Nucleus accumbens (tissue), 56 donors: ENCODE measurements at regions not wholly inside any gene's neighbourhood (a gene's known extent, or its start where the extent isn't known, plus 50 kb on each side); places are given as distances from the start of the nearest gene placed in this dataset.
A peak's percentile ranks its signal among the peaks of the same experiment; 100 is the strongest.
"Not testable (repeated sequence)": the region's sequence is repeated elsewhere in the genome, so short reads cannot be mapped to it uniquely, and the experiment has no call there.

Experiments
- DNase-seq, 56 donors: peaks; one replicate each; lab custom pipeline; 2025; lab: John Stamatoyannopoulos, UW

GRCh38 chr11:122405547-122406341 is 249.8 kb upstream of the UBASH3B start:
- DNase-seq, result no peak

GRCh38 chr11:122404571-122404970 is 251.0 kb upstream of the UBASH3B start:
- DNase-seq, result no peak

- not testable (repeated sequence) for DNase-seq
These were observed 253.9 kb upstream of the UBASH3B start for GRCh38 chr11:122401581-122401980.

- DNase-seq, result no peak
These were observed 256.1 kb upstream of the UBASH3B start for GRCh38 chr11:122399375-122399774.

GRCh38 chr11:122398851-122399250 is 256.7 kb upstream of the UBASH3B start:
- no peak for DNase-seq

GRCh38 chr11:122398167-122398566 is 257.4 kb upstream of the UBASH3B start:
- DNase-seq, result no peak

GRCh38 chr11:122395282-122395681 is 260.2 kb upstream of the UBASH3B start:
- DNase-seq, result no peak

- peak in 25 of 56 donors; percentile 1 to 46 (median 11) for DNase-seq
These were observed 261.2 kb upstream of the UBASH3B start for GRCh38 chr11:122394313-122394712.

GRCh38 chr11:122393209-122393860 is 262.2 kb upstream of the UBASH3B start:
- no peak for DNase-seq

GRCh38 chr11:122392508-122392907 is 263.0 kb upstream of the UBASH3B start:
- DNase-seq, result no peak

GRCh38 chr11:122391049-122391448 is 264.5 kb upstream of the UBASH3B start:
- DNase-seq, result no peak

- DNase-seq, result no peak
These were observed 267.2 kb upstream of the BLID start for GRCh38 chr11:122383186-122383585.

GRCh38 chr11:122375687-122376399 is 259.8 kb upstream of the BLID start:
- no peak for DNase-seq

GRCh38 chr11:122368796-122369195 is 252.8 kb upstream of the BLID start:
- no peak for DNase-seq

- DNase-seq, result no peak
These were observed 251.8 kb upstream of the BLID start for GRCh38 chr11:122367809-122368231.

GRCh38 chr11:122365610-122366360 is 249.8 kb upstream of the BLID start:
- DNase-seq, result peak in 3 of 56 donors; percentile 3 to 10 (median 3)

- DNase-seq, result no peak
These were observed 247.3 kb upstream of the BLID start for GRCh38 chr11:122363296-122363695.

GRCh38 chr11:122362381-122362780 is 246.4 kb upstream of the BLID start:
- no peak for DNase-seq

GRCh38 chr11:122360875-122361274 is 244.9 kb upstream of the BLID start:
- no peak for DNase-seq

- no peak for DNase-seq
These were observed 243.1 kb upstream of the BLID start for GRCh38 chr11:122359081-122359571.
